Right cardiac atrium (tissue), 5 donors: ENCODE measurements at regions not wholly inside any gene's neighbourhood (a gene's known extent, or its start where the extent isn't known, plus 50 kb on each side); places are given as distances from the start of the nearest gene placed in this dataset.
"Not testable (repeated sequence)": the region's sequence is repeated elsewhere in the genome, so short reads cannot be mapped to it uniquely, and the experiment has no call there.

Experiments
- ATAC-seq, 2 donors: fragments of 200-7000 bp; cut with Tn5 transposase; one replicate each; pipeline versions ENCODE4 v1.8.0 to v1.9.1; 2020; ENCODE audit warnings: moderate library complexity in 2 of 2, mild to moderate bottlenecking in 1 of 2
- DNase-seq, 3 donors: peaks; one replicate each; pipeline ENCODE4 v3.0.0-alpha.2; 2020
- H3K27ac ChIP-seq: one replicate; pipeline ENCODE4 v1.5.1; 2013; ENCODE audit warnings: mild to moderate bottlenecking, low read length, control low read depth, moderate library complexity
- H3K27me3 ChIP-seq: one replicate; pipeline ENCODE4 v1.6.1; 2013; ENCODE audit not compliant: control insufficient read depth, insufficient read depth
- H3K4me1 ChIP-seq: one replicate; pipeline ENCODE4 v1.6.1; 2013; ENCODE audit warnings: low read length; ENCODE audit not compliant: control insufficient read depth, insufficient read depth
- H3K4me3 ChIP-seq: one replicate; pipeline ENCODE4 v1.5.1; 2013; ENCODE audit warnings: low read length, control low read depth
- H3K9me3 ChIP-seq: one replicate; pipeline ENCODE4 v1.6.1; 2013; ENCODE audit warnings: low read length; ENCODE audit not compliant: control insufficient read depth
- WGBS: extraction: QIAGEN DNeasy Blood & Tissue Kit; methylation state at CpG from one replicate; pipeline ENCODE4 v1.1.7; 2013; 5-methylcytosine and 5-hydroxymethylcytosine counted together
- intact Hi-C, 4 donors: fragments of 100-400 bp; cut with DNase I; formaldehyde crosslinking; loops; one replicate each; pipeline versions ENCODE4 v1.11.0 to v1.14.0; 2022 to 2023
- donor health status: healthy with polysubstance abuse.
- donor health status: DM: no; HTN: yes; CAD: no.
- donor health status: DM: no; HTN: no; CAD: no.
- donor health status: DM: no; HTN: yes; CAD: no; lungs with severe emphysema.
- donor health status: DM: yes; HTN: yes; CAD: no.

GRCh38 chr6:9066726-9067125, 631.4 kb upstream of the SLC35B3 start:
- H3K4me3 ChIP-seq, result no peak overlapping the region
- ATAC-seq (no peak), DNase-seq (no peak)
- peaks cover 2% of the 10 kb centered on the region for H3K9me3 ChIP-seq
- no peaks in the 10 kb centered on the region for H3K27me3 ChIP-seq
- intact Hi-C loops, result no loop called here
- no peak overlapping the region for H3K27ac ChIP-seq
- WGBS, result 82% methylated on average over 3 of the region's 3 CpGs
- H3K4me1 ChIP-seq, result no peaks in the 10 kb centered on the region

DNA sequence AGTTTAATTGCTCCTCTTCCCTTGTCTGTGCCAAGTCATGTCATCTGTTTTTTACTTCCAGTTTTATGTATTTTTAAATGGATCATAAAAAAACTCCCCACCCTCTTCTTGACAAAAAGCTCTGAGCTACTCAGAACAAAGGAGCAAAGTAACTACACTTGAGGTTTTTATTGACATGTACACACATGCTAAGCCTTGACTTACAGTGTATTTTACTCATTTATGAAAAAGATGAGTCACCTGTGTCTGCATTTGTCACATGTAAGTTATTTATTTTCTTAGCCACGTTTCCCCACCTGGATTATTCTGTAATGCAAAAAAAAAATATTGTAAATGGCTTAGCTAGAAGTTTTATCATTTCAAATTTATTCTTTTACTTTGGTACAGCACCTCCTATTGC, 628.8 kb upstream of the SLC35B3 start:
- no peaks in the 10 kb centered on the region for H3K4me1 ChIP-seq
- WGBS, result 61% methylated on average over 1 of the region's 1 CpG
- no peak overlapping the region for H3K27ac ChIP-seq
- DNase-seq, result no peak
- no peaks in the 10 kb centered on the region for H3K27me3 ChIP-seq
- intact Hi-C loops, result no loop called here
- peaks cover 2% of the 10 kb centered on the region for H3K9me3 ChIP-seq
- no peak for ATAC-seq
- no peak overlapping the region for H3K4me3 ChIP-seq

- H3K4me1 ChIP-seq, result no peaks in the 10 kb centered on the region
- WGBS, result 74% methylated on average over 2 of the region's 2 CpGs
- no peaks in the 10 kb centered on the region for H3K27me3 ChIP-seq
- H3K4me3 ChIP-seq, result no peak overlapping the region
- intact Hi-C loops, result no loop called here
- ATAC-seq (no peak), DNase-seq (no peak)
- H3K27ac ChIP-seq, result no peak overlapping the region
- no peaks in the 10 kb centered on the region for H3K9me3 ChIP-seq
Measured at GRCh38 chr6:9062596-9062995, 627.3 kb upstream of the SLC35B3 start.

DNA sequence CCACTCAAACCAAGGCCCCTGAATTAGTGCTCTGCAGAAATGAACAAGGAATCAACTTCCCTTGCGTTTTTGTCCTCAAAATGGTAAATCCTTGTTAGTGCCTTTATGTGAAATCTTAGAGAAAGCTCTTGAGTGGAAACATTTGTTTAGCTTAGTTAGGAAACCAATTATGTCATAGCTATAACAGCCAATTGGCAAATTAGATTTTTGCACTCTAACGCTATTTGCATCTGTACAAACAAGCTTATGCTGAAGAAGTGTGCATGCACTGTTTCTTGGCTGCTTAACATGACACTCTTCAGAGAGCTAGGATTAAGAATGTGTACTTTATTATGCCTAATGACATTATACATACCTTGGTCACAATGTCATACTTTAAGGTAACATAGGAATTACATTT, 622.6 kb upstream of the SLC35B3 start:
- intact Hi-C loops, result no loop called here
- DNase-seq (no peak), ATAC-seq (no peak)
- Histone ChIP-seq H3K27me3 (no peaks in the 10 kb centered on the region), H3K4me1 (no peaks in the 10 kb centered on the region), H3K9me3 (no peaks in the 10 kb centered on the region), H3K4me3 (no peak overlapping the region), H3K27ac (no peak overlapping the region)
- 63% methylated on average over 2 of the region's 2 CpGs for WGBS

GRCh38 chr6:9056556-9056955, 621.2 kb upstream of the SLC35B3 start:
- 55% methylated on average over 2 of the region's 2 CpGs for WGBS
- H3K4me1 ChIP-seq, result no peaks in the 10 kb centered on the region
- H3K9me3 ChIP-seq, result no peaks in the 10 kb centered on the region
- no peak for DNase-seq
- intact Hi-C loops, result no loop called here
- no peak overlapping the region for H3K4me3 ChIP-seq
- H3K27me3 ChIP-seq, result no peaks in the 10 kb centered on the region
- H3K27ac ChIP-seq, result no peak overlapping the region
- no peak for ATAC-seq

DNA sequence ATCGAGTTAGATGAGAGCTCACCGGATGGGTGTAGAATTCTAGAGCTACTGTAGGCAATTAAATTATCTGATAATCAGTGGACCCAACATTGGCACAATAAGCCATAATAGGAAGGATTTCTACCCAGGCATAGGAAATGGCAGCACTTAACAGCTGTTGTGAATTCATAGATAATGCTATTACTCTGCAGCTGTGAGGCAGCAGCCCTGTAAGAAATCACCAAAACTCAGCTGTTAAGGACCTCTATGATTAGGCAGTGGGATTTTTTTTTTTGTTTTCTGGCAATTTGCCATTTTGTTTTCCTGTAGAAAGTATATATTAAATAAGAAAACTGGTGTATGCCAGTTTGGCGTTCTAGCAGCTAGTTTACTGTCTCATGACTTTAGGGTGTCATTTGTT, 609.1 kb upstream of the SLC35B3 start:
- Histone ChIP-seq H3K27me3 (no peaks in the 10 kb centered on the region), H3K9me3 (no peaks in the 10 kb centered on the region), H3K4me1 (no peaks in the 10 kb centered on the region), H3K27ac (no peak overlapping the region), H3K4me3 (no peak overlapping the region)
- no peak for ATAC-seq
- DNase-seq, result no peak
- intact Hi-C loops, result no loop called here
- WGBS, result 78% methylated on average over 3 of the region's 3 CpGs

- no peaks in the 10 kb centered on the region for H3K4me1 ChIP-seq
- 96% methylated on average over 36 of the region's 36 CpGs for WGBS
- peak in 1 of 3 donors; percentile 45 for DNase-seq
- intact Hi-C loops, result no loop called here
- no peaks in the 10 kb centered on the region for H3K9me3 ChIP-seq
- no peak for ATAC-seq
- no peak overlapping the region for H3K27ac ChIP-seq
- H3K27me3 ChIP-seq, result no peaks in the 10 kb centered on the region
- H3K4me3 ChIP-seq, result no peak overlapping the region
Measured at GRCh38 chr6:9040718-9041117, 605.4 kb upstream of the SLC35B3 start.

GRCh38 chr6:9039258-9039657, 603.9 kb upstream of the SLC35B3 start:
- no peak overlapping the region for H3K4me3 ChIP-seq
- intact Hi-C loops, result no loop called here
- no peaks in the 10 kb centered on the region for H3K9me3 ChIP-seq
- H3K27me3 ChIP-seq, result no peaks in the 10 kb centered on the region
- DNase-seq, result no peak
- ATAC-seq, result no peak
- 89% methylated on average over 6 of the region's 6 CpGs for WGBS
- H3K27ac ChIP-seq, result no peak overlapping the region
- no peaks in the 10 kb centered on the region for H3K4me1 ChIP-seq

- Histone ChIP-seq H3K9me3 (no peaks in the 10 kb centered on the region), H3K27me3 (no peaks in the 10 kb centered on the region), H3K27ac (no peak overlapping the region), H3K4me3 (no peak overlapping the region), H3K4me1 (no peaks in the 10 kb centered on the region)
- WGBS, result 83% methylated on average over 1 of the region's 1 CpG
- no peak for DNase-seq
- ATAC-seq, result no peak
- intact Hi-C loops, result no loop called here
Measured at GRCh38 chr6:9028086-9028485, 592.7 kb upstream of the SLC35B3 start.

DNA sequence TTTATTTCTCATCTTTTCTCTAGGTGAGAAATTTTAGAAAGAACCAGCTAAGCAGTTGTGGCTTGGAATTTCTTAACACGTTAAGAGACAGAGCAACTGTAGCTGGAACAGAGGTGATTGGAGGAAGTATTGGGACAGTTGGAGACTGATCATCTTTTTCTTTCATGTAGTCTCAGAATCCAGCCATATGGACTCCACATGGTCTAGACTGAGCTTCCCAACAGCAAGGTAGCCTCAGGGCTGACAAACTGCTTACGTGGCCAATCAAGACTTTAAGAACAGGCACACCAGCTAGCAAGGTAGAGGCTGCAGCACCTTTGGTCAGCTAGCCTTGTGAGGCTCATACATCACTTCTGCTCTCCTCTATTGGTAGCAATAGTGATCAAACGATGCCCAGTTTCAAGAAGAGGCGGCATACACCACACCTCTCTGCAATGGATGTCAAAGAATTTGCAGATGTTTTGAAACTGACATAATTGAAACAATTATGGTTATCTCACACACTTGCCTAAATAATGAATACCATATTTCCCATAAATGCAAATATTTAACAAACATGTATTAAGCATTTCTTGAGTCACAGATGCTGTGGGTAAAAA, 590.5 kb upstream of the SLC35B3 start:
- intact Hi-C loops, result no loop called here
- no peak for ATAC-seq
- no peaks in the 10 kb centered on the region for H3K4me1 ChIP-seq
- no peak overlapping the region for H3K4me3 ChIP-seq
- H3K27me3 ChIP-seq, result no peaks in the 10 kb centered on the region
- no peak for DNase-seq
- no peak overlapping the region for H3K27ac ChIP-seq
- no peaks in the 10 kb centered on the region for H3K9me3 ChIP-seq
- 83% methylated on average over 4 of the region's 4 CpGs for WGBS

DNA sequence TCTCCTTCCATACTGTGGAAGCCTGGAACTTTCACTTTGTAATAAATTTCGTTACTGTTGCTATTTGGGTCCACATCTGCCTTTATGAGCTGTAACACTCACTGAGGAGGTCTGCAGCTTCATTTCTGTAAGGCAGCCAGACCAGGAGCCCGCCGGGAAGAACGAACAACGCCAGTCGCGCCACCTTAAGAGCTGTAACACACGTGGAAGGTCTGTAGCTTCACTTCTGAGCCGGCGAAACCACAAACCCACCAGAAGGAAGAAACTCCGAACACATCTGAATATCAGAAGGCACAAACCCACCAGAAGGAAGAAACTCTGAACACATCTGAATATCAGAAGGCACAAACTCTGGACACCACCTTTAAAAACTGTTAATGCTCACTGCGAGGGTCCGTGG, 589.9 kb upstream of the SLC35B3 start:
- intact Hi-C loops, result no loop called here
- Histone ChIP-seq H3K4me3 (no peak overlapping the region), H3K9me3 (no peaks in the 10 kb centered on the region), H3K4me1 (no peaks in the 10 kb centered on the region), H3K27me3 (no peaks in the 10 kb centered on the region), H3K27ac (no peak overlapping the region)
- no peak for DNase-seq
- 82% methylated on average over 13 of the region's 13 CpGs for WGBS
- ATAC-seq, result no peak

DNA sequence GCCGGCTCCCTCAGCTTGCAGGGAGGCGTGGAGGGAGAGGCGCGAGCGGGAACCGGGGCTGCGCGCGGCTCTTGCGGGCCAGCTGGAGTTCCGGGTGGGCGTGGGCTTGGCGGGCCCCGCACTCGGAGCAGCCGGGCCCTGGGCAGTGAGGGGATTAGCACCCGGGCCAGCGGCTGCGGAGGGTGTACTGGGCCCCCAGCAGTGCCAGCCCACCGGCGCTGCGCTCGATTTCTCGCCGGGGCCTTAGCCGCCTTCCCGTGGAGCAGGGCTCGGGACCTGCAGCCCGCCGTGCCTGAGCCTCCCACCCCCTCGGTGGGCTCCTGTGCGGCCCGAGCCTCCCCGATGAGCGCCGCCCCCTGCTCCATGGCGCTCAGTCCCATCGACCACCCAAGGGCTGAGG, 588.9 kb upstream of the SLC35B3 start:
- intact Hi-C loops, H3K27me3 ChIP-seq, H3K4me3 ChIP-seq, H3K4me1 ChIP-seq, H3K9me3 ChIP-seq, H3K27ac ChIP-seq, ATAC-seq: not testable (repeated sequence)
- DNase-seq, result peak in 2 of 3 donors; percentile 18 to 47
- WGBS, result 92% methylated on average over 38 of the region's 38 CpGs
